ENCODE measurements at regions not wholly inside any gene's neighbourhood (a gene's known extent, or its start where the extent isn't known, plus 50 kb on each side); places are given as distances from the start of the nearest gene placed in this dataset.

DNA sequence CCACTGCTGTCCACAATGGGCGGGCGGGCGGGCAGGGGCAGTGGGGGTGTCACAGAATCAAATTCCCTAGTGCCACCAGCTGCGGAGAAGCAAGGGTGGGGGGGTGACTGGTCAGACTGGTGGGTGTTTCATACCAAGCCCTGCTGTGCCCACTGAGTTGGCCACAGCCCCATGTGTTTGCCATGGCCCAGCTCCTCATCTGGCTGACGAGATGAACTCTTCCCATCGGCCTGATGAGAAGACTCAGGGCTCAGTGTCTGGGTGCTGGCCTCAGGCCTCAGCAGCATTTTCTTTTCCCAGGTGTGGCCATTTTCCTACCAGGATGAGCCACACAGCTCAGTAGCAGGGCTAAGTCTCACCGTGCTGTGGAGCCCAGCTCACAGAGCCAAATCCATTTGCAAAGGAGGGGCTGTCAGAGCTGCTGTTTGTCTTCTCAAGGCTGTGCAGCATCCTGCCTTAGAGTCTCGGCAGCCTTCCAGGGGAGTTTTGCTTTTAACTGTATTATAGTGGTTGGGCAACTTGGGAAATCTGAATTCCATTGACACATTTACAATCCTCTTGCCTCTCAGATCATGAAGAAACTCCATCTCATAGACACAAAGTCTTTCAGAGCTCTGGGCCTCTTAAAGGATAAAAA, 176.8 kb downstream of the ABHD5 start:
- H3K27ac ChIP-seq (ENCODE audit: low read length), result no peak overlapping the region
- H3K36me3 ChIP-seq (ENCODE audit: control insufficient read depth, low read depth, low read length), result no peaks in the 10 kb centered on the region
- no peak overlapping the region for H3K4me3 ChIP-seq (ENCODE audit: low read length)
- no peaks in the 10 kb centered on the region for H3K4me1 ChIP-seq (ENCODE audit: control insufficient read depth, low read depth, low read length)
- no peaks in the 10 kb centered on the region for H3K9me3 ChIP-seq (ENCODE audit: control insufficient read depth, low read depth, low read length)
- H3K9ac ChIP-seq (ENCODE audit: low read length), result no peak overlapping the region
- no peaks in the 10 kb centered on the region for H3K27me3 ChIP-seq (ENCODE audit: control insufficient read depth, insufficient read depth, low read length)

GRCh38 chr3:43869491-43869890, 178.8 kb downstream of the ABHD5 start:
- H3K9me3 ChIP-seq (ENCODE audit: control insufficient read depth, low read depth, low read length), result no peaks in the 10 kb centered on the region
- H3K36me3 ChIP-seq (ENCODE audit: control insufficient read depth, low read depth, low read length), result no peaks in the 10 kb centered on the region
- no peak overlapping the region for H3K4me3 ChIP-seq (ENCODE audit: low read length)
- peaks cover 5% of the 10 kb centered on the region for H3K4me1 ChIP-seq (ENCODE audit: control insufficient read depth, low read depth, low read length)
- no peak overlapping the region for H3K9ac ChIP-seq (ENCODE audit: low read length)
- no peak overlapping the region for H3K27ac ChIP-seq (ENCODE audit: low read length)
- no peaks in the 10 kb centered on the region for H3K27me3 ChIP-seq (ENCODE audit: control insufficient read depth, insufficient read depth, low read length)

DNA sequence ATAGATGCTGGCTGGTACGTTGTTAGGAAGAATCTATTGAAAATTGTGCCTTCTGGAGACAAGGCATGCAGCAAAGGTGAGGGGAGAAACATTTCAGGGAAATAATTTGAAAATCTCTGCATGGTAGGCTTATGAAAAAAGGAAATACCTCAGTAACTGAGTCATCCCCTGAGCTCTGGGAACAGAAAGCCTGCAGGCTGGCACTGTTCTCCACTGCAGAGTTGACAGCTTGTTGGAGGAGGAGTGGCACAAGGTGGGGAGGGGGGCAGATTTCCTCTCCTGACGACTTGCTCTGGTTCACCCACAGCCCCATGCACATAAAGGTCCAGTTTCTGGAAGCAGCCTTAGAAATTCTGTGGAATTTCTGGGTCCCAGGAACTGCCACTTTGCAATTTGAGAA, 179.4 kb downstream of the ABHD5 start:
- Histone ChIP-seq H3K9me3 (ENCODE audit: control insufficient read depth, low read depth, low read length) (no peaks in the 10 kb centered on the region), H3K27ac (ENCODE audit: low read length) (no peak overlapping the region), H3K4me3 (ENCODE audit: low read length) (no peak overlapping the region), H3K27me3 (ENCODE audit: control insufficient read depth, insufficient read depth, low read length) (no peaks in the 10 kb centered on the region), H3K9ac (ENCODE audit: low read length) (no peak overlapping the region), H3K4me1 (ENCODE audit: control insufficient read depth, low read depth, low read length) (peaks cover 5% of the 10 kb centered on the region), H3K36me3 (ENCODE audit: control insufficient read depth, low read depth, low read length) (no peaks in the 10 kb centered on the region)

DNA sequence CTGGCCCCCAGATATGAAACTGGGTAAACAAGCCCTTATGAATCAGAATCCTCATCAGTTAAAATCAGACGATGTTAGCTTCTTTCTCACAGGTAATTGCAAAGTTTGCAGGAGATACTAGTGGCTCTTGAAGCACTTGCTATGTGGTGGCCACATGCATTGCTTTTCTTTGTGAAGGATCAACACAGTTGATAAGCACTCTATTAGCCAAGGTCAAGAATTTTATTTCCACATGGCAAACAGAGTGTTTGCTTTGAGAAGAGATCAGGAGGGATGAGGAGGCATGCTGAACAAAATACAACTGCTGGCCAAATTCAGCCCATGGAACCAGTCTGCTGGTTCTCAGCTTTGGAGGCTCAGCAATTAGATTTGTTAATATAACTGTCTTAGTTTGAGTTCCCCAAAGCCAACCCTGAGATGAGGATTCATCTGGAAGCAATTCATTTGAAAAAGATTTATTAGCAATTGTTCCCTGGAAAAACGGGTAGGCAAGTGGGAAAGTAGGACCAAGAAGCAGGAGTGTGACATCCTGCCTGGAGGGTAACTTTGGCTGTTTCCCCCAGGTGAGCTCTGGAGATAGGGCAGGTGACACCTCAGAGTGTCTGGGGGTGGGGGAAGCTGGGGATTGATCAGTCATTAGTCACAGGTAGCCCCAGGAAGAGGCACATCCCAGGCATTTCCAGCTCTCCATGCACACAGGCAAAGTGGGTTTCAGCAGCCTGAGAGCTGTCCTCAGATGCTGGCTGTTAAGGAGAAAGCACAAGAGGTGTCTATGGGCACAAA, 180.3 kb downstream of the ABHD5 start:
- H3K4me3 ChIP-seq (ENCODE audit: low read length), result no peak overlapping the region
- no peaks in the 10 kb centered on the region for H3K36me3 ChIP-seq (ENCODE audit: control insufficient read depth, low read depth, low read length)
- no peak overlapping the region for H3K9ac ChIP-seq (ENCODE audit: low read length)
- H3K9me3 ChIP-seq (ENCODE audit: control insufficient read depth, low read depth, low read length), result no peaks in the 10 kb centered on the region
- no peaks in the 10 kb centered on the region for H3K27me3 ChIP-seq (ENCODE audit: control insufficient read depth, insufficient read depth, low read length)
- H3K27ac ChIP-seq (ENCODE audit: low read length), result no peak overlapping the region
- H3K4me1 ChIP-seq (ENCODE audit: control insufficient read depth, low read depth, low read length), result peaks cover 5% of the 10 kb centered on the region

DNA sequence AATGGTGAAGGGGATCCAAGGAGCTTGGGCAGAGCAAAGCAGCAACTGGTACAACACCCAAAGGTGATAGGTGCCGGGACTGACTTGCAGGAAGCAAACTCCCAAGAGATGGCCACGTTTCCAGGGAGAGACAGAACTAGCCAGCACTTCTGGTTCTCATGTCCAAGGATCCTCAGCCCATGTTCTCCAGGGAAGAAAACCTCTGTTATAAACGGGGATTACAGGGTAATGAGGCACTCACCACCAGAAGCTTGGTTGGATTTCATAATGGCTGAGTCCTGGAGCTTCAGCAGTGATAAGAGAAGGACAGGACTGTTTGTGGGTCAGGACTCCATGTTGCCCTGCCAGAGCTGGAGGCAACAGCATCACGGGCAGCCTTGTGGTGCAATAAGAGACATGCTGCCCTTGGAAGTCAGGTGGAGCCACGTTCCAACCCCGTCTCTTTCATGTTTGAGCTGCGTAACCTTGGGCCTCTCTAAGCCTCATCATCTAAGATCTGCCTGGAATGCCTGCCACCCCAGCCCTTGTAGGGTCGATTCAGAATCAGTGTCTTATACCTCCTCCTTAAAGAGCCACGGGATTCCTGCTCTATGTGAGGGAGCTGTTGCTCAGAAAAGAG, 181.0 kb downstream of the ABHD5 start:
- Histone ChIP-seq H3K4me3 (ENCODE audit: low read length) (no peak overlapping the region), H3K27ac (ENCODE audit: low read length) (no peak overlapping the region), H3K9me3 (ENCODE audit: control insufficient read depth, low read depth, low read length) (no peaks in the 10 kb centered on the region), H3K36me3 (ENCODE audit: control insufficient read depth, low read depth, low read length) (no peaks in the 10 kb centered on the region), H3K9ac (ENCODE audit: low read length) (no peak overlapping the region), H3K4me1 (ENCODE audit: control insufficient read depth, low read depth, low read length) (peaks cover 5% of the 10 kb centered on the region), H3K27me3 (ENCODE audit: control insufficient read depth, insufficient read depth, low read length) (no peaks in the 10 kb centered on the region)

- Histone ChIP-seq H3K27ac (ENCODE audit: low read length) (no peak overlapping the region), H3K9ac (ENCODE audit: low read length) (no peak overlapping the region)
Measured at GRCh38 chr3:43872301-43872700, 181.6 kb downstream of the ABHD5 start.

GRCh38 chr3:43872901-43873300, 182.2 kb downstream of the ABHD5 start:
- H3K4me3 ChIP-seq (ENCODE audit: low read length), result no peak overlapping the region
- H3K36me3 ChIP-seq (ENCODE audit: control insufficient read depth, low read depth, low read length), result no peaks in the 10 kb centered on the region
- H3K4me1 ChIP-seq (ENCODE audit: control insufficient read depth, low read depth, low read length), result peaks cover 8% of the 10 kb centered on the region
- H3K9me3 ChIP-seq (ENCODE audit: control insufficient read depth, low read depth, low read length), result no peaks in the 10 kb centered on the region
- H3K27me3 ChIP-seq (ENCODE audit: control insufficient read depth, insufficient read depth, low read length), result no peaks in the 10 kb centered on the region
- no peak overlapping the region for H3K9ac ChIP-seq (ENCODE audit: low read length)
- no peak overlapping the region for H3K27ac ChIP-seq (ENCODE audit: low read length)

More at GRCh38 chr3:43872301-43872700, 181.6 kb downstream of the ABHD5 start:
- H3K9me3 ChIP-seq (ENCODE audit: control insufficient read depth, low read depth, low read length), result no peaks in the 10 kb centered on the region
- H3K27me3 ChIP-seq (ENCODE audit: control insufficient read depth, insufficient read depth, low read length), result no peaks in the 10 kb centered on the region
- peaks cover 5% of the 10 kb centered on the region for H3K4me1 ChIP-seq (ENCODE audit: control insufficient read depth, low read depth, low read length)
- H3K36me3 ChIP-seq (ENCODE audit: control insufficient read depth, low read depth, low read length), result no peaks in the 10 kb centered on the region
- H3K4me3 ChIP-seq (ENCODE audit: low read length), result no peak overlapping the region

- Histone ChIP-seq H3K27me3 (ENCODE audit: control insufficient read depth, insufficient read depth, low read length) (no peaks in the 10 kb centered on the region), H3K36me3 (ENCODE audit: control insufficient read depth, low read depth, low read length) (no peaks in the 10 kb centered on the region), H3K27ac (ENCODE audit: low read length) (no peak overlapping the region), H3K4me3 (ENCODE audit: low read length) (no peak overlapping the region), H3K9ac (ENCODE audit: low read length) (no peak overlapping the region), H3K9me3 (ENCODE audit: control insufficient read depth, low read depth, low read length) (no peaks in the 10 kb centered on the region), H3K4me1 (ENCODE audit: control insufficient read depth, low read depth, low read length) (peaks cover 11% of the 10 kb centered on the region)
Measured at GRCh38 chr3:43873723-43874122, 183.0 kb downstream of the ABHD5 start.

- no peak overlapping the region for H3K9ac ChIP-seq (ENCODE audit: low read length)
- no peaks in the 10 kb centered on the region for H3K9me3 ChIP-seq (ENCODE audit: control insufficient read depth, low read depth, low read length)
- H3K27me3 ChIP-seq (ENCODE audit: control insufficient read depth, insufficient read depth, low read length), result no peaks in the 10 kb centered on the region
- no peak overlapping the region for H3K4me3 ChIP-seq (ENCODE audit: low read length)
- no peak overlapping the region for H3K27ac ChIP-seq (ENCODE audit: low read length)
- H3K36me3 ChIP-seq (ENCODE audit: control insufficient read depth, low read depth, low read length), result no peaks in the 10 kb centered on the region
- peaks cover 16% of the 10 kb centered on the region for H3K4me1 ChIP-seq (ENCODE audit: control insufficient read depth, low read depth, low read length)
Measured at GRCh38 chr3:43874290-43874689, 183.6 kb downstream of the ABHD5 start.

DNA sequence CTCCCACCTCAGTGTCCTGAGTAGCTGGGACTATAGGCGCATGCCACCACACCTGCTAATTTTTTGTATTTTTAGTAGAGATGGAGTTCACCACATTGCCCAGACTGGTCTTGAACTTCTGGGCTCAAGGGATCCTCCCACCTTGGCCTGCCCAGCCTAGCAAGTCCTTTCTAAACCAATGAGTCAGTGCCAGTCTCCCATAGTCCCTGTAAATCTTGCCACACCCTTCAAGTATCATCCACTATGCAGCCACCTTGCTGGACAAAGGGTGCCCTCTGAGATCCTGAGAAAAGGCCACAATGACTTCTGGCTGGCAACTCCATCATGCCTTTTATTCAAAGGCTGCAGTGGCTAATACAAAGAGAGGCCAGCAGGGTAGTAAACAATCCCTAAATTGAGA, 184.0 kb downstream of the ABHD5 start:
- Histone ChIP-seq H3K27me3 (ENCODE audit: control insufficient read depth, insufficient read depth, low read length) (no peaks in the 10 kb centered on the region), H3K9me3 (ENCODE audit: control insufficient read depth, low read depth, low read length) (no peaks in the 10 kb centered on the region), H3K27ac (ENCODE audit: low read length) (no peak overlapping the region), H3K36me3 (ENCODE audit: control insufficient read depth, low read depth, low read length) (no peaks in the 10 kb centered on the region), H3K4me3 (ENCODE audit: low read length) (no peak overlapping the region), H3K9ac (ENCODE audit: low read length) (no peak overlapping the region), H3K4me1 (ENCODE audit: control insufficient read depth, low read depth, low read length) (peaks cover 21% of the 10 kb centered on the region)

DNA sequence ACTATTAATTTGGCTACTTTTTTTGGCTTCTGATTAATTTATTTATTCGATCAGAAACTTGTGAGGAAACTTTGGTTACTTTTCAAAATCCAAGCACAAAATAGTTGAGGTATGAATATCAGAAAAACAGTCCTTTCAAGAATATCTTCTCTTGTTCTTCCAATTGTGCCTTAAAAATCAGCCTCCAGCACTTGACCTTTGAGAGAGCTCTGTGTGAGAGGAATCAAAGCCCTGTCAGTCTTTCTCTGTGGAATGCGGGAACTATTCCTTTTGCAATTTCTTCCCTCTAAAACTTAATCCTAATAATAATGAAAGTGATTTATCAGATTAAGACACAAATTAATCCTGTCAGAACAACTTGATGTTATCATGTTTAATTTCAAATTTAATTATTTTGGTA, 185.9 kb downstream of the ABHD5 start:
- H3K27me3 ChIP-seq (ENCODE audit: control insufficient read depth, insufficient read depth, low read length), result no peaks in the 10 kb centered on the region
- H3K4me3 ChIP-seq (ENCODE audit: low read length), result no peak overlapping the region
- no peaks in the 10 kb centered on the region for H3K36me3 ChIP-seq (ENCODE audit: control insufficient read depth, low read depth, low read length)
- H3K9me3 ChIP-seq (ENCODE audit: control insufficient read depth, low read depth, low read length), result no peaks in the 10 kb centered on the region
- H3K9ac ChIP-seq (ENCODE audit: low read length), result no peak overlapping the region
- peaks cover 22% of the 10 kb centered on the region for H3K4me1 ChIP-seq (ENCODE audit: control insufficient read depth, low read depth, low read length)
- H3K27ac ChIP-seq (ENCODE audit: low read length), result no peak overlapping the region

All from iPS-18a (cell line).